ENCODE measurements at regions not wholly inside any gene's neighbourhood (a gene's known extent, or its start where the extent isn't known, plus 50 kb on each side); places are given as distances from the start of the nearest gene placed in this dataset.
A peak's percentile ranks its signal among the peaks of the same experiment; 100 is the strongest.

DNA sequence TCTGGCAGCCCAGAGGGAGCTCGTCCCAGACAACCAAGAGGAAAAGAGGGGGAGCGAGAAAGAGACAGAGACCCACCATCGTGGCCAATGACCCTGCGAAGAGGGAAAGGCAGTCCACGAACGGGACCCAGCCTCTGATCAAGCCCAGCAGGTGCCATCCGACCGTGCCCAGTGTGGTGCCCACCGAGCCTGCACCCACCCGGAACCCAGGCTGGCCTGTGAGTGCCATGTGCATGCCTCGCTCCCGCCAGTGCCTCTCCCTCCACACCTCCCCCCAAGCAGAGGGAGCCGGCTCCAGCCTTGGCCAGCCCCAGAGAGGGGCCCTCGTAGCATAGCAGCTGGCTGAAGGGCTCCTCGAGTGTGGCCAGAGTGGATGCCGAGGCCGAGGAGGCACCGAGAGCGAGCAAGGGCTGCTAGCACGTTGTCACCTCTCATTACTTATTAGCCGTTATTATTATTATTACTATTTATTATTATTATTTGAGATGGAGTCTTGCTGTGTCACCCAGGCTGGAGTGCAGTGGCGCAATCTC is 130.7 kb upstream of the CHRM3 start:
- Histone ChIP-seq H3K27me3 (ENCODE audit: control insufficient read depth in 2 of 2, insufficient read depth in 2 of 2, low read length in 2 of 2) (no peaks in the 10 kb centered on the region), H3K36me3 (ENCODE audit: control insufficient read depth in 2 of 3, insufficient read depth in 3 of 3, low read length in 3 of 3) (no peaks in the 10 kb centered on the region), H3K4me3 (ENCODE audit: low read length) (no peak overlapping the region), H3K4me1 (ENCODE audit: control insufficient read depth in 2 of 2, insufficient read depth in 2 of 2, low read length in 2 of 2) (no peaks in the 10 kb centered on the region), H3K9me3 (ENCODE audit: control insufficient read depth in 2 of 3, low read length in 3 of 3) (no peaks in the 10 kb centered on the region), H3K27ac (ENCODE audit: low read depth, low read length) (no peak overlapping the region)
- Mint-ChIP-seq H3K4me1 (no peaks in the 10 kb centered on the region), H3K4me3 (no peak overlapping the region), H3K9me3 (peaks cover 0 to 16% (median 5%) of the 10 kb centered on the region in 11 donors), H3K36me3 (peaks cover 0 to 3% (median 0%) of the 10 kb centered on the region in 5 donors), H3K27me3 (peaks cover 0 to 5% (median 3%) of the 10 kb centered on the region in 5 donors), H3K27ac (no peak overlapping the region)
- DNase-seq (no peak), ATAC-seq (no peak)
- ChIA-PET CTCF (no interaction called here), POLR2A (no interaction called here)
- intact Hi-C loops (cut with micrococcal nuclease): no loop called here

DNA sequence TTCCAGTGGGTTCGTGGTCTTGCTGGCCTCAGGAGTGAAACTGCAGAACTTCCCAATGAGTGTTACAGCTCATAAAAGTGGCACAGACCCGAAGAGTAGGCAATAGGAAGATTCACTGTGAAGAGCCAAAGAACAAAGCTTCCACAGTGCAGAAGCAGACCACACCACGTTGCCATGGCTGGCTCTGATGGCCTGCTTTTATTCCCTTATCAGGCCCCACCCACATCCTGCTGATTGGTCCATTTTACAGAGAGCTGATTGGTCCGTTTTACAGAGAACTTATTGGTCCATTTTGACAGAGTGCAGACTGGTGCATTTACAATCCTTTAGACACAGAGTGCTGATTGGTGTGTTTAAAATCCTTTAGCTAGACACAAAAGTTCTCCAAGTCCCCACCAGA is 131.4 kb upstream of the CHRM3 start:
- ChIA-PET POLR2A (no interaction called here), CTCF (no interaction called here)
- Histone ChIP-seq H3K4me1 (ENCODE audit: control insufficient read depth in 2 of 2, insufficient read depth in 2 of 2, low read length in 2 of 2) (no peaks in the 10 kb centered on the region), H3K27me3 (ENCODE audit: control insufficient read depth in 2 of 2, insufficient read depth in 2 of 2, low read length in 2 of 2) (no peaks in the 10 kb centered on the region), H3K9me3 (ENCODE audit: control insufficient read depth in 2 of 3, low read length in 3 of 3) (no peaks in the 10 kb centered on the region), H3K4me3 (ENCODE audit: low read length) (no peak overlapping the region), H3K36me3 (ENCODE audit: control insufficient read depth in 2 of 3, insufficient read depth in 3 of 3, low read length in 3 of 3) (no peaks in the 10 kb centered on the region), H3K27ac (ENCODE audit: low read depth, low read length) (no peak overlapping the region)
- Mint-ChIP-seq H3K4me3 (no peak overlapping the region), H3K36me3 (peaks cover 0 to 3% (median 0%) of the 10 kb centered on the region in 5 donors), H3K4me1 (no peaks in the 10 kb centered on the region), H3K27ac (no peak overlapping the region), H3K27me3 (peaks cover 0 to 5% (median 3%) of the 10 kb centered on the region in 5 donors), H3K9me3 (peaks cover 0 to 20% (median 5%) of the 10 kb centered on the region in 11 donors)
- intact Hi-C loops (cut with micrococcal nuclease): no loop called here
- DNase-seq: no peak
- ATAC-seq: no peak

DNA sequence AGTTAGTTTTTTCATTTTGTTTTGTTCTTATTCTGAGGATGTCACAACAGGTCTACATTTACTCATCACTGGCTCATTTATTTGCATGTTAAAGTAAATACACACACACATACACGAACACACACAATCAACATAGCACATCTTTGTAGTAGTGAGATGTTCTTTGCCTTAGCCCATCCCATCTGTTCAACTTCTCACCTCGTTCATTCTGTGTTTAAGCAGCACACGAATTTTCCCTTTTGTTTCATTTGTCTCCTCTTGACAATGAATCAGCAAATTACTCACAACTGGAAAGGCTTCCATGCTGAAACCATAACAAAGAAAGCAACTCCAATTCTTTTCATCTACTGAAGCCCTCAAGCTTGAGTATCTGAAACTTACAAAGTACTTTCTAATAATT is 133.3 kb upstream of the CHRM3 start:
- ChIA-PET POLR2A (no interaction called here), CTCF (no interaction called here)
- Histone ChIP-seq H3K27ac (ENCODE audit: low read depth, low read length) (no peak overlapping the region), H3K36me3 (ENCODE audit: control insufficient read depth in 2 of 3, insufficient read depth in 3 of 3, low read length in 3 of 3) (no peaks in the 10 kb centered on the region), H3K9me3 (ENCODE audit: control insufficient read depth in 2 of 3, low read length in 3 of 3) (no peaks in the 10 kb centered on the region), H3K27me3 (ENCODE audit: control insufficient read depth in 2 of 2, insufficient read depth in 2 of 2, low read length in 2 of 2) (no peaks in the 10 kb centered on the region), H3K4me1 (ENCODE audit: control insufficient read depth in 2 of 2, insufficient read depth in 2 of 2, low read length in 2 of 2) (no peaks in the 10 kb centered on the region), H3K4me3 (ENCODE audit: low read length) (no peak overlapping the region)
- peaks cover 0 to 20% (median 5%) of the 10 kb centered on the region in 11 donors for H3K9me3 Mint-ChIP-seq
- H3K4me3 Mint-ChIP-seq: no peak overlapping the region
- H3K27ac Mint-ChIP-seq: no peak overlapping the region
- no peaks in the 10 kb centered on the region for H3K4me1 Mint-ChIP-seq
- no peak for DNase-seq
- ATAC-seq: no peak
- intact Hi-C loops (cut with micrococcal nuclease): no loop called here
- H3K27me3 Mint-ChIP-seq: no peaks in the 10 kb centered on the region
- H3K36me3 Mint-ChIP-seq: peaks cover 0 to 3% (median 0%) of the 10 kb centered on the region in 5 donors

DNA sequence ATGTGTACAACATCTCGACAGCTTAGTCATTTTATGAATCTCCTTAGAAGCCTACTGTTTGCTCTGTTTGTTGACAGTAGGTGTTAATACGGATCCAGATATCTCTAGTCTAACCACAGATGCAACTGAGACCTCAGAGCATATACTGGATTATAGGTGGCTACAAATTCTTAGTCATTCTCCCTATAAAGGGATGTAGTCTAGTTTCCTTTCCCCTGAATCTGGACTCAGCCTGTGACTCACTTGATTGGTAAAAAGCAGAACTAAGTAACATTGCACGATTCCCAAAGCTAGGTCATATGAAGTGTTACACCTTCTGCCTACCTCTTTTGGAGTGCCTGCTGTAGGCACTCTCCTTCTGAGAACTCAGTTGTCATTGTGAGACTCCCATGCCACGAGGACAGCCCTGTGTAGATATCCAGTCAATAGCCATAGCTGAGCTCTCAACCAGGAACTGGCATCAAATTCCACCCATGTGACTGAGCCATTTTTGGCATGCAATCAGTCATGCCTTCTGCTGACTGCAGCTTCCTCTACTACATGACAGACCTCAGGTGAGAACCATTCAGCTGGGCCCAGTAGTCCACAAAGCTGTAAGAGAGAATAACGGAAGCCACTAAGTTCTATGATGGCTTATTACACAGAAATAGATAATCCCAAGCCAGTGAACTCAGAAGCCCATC is 135.9 kb upstream of the CHRM3 start:
- Histone ChIP-seq H3K36me3 (ENCODE audit: control insufficient read depth in 2 of 3, insufficient read depth in 3 of 3, low read length in 3 of 3) (no peaks in the 10 kb centered on the region), H3K4me1 (ENCODE audit: control insufficient read depth in 2 of 2, insufficient read depth in 2 of 2, low read length in 2 of 2) (no peaks in the 10 kb centered on the region), H3K27ac (ENCODE audit: low read depth, low read length) (no peak overlapping the region), H3K4me3 (ENCODE audit: low read length) (no peak overlapping the region), H3K9me3 (ENCODE audit: control insufficient read depth in 2 of 3, low read length in 3 of 3) (no peaks in the 10 kb centered on the region), H3K27me3 (ENCODE audit: control insufficient read depth in 2 of 2, insufficient read depth in 2 of 2, low read length in 2 of 2) (no peaks in the 10 kb centered on the region)
- no peaks in the 10 kb centered on the region for H3K27me3 Mint-ChIP-seq
- DNase-seq: no peak
- peak; percentile 22 for ATAC-seq
- intact Hi-C loops (cut with micrococcal nuclease): no loop called here
- ChIA-PET POLR2A (no interaction called here), CTCF (no interaction called here)
- no peak overlapping the region for H3K27ac Mint-ChIP-seq
- H3K4me1 Mint-ChIP-seq: no peaks in the 10 kb centered on the region
- no peak overlapping the region for H3K4me3 Mint-ChIP-seq
- no peaks in the 10 kb centered on the region for H3K36me3 Mint-ChIP-seq
- peaks cover 0 to 20% (median 0%) of the 10 kb centered on the region in 11 donors for H3K9me3 Mint-ChIP-seq

DNA sequence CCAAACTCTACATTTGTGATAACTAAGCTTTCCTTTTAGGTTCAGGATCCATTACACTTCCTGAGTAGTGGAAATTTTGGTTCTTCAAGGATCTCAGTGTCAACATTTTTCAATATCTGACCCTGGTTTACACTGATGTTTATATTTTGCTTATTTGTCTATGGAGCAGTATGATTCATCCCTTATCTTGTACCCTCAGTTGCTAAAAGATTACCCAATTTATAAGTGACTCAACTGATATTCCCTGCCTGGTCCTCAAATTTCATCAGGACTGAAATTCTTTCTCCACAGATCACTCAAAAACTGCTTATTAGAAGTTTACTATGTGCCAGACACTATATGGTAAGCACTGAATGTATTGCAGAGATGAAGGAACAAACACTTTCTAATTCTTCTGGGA is 139.1 kb upstream of the CHRM3 start:
- POLR2A ChIA-PET: no interaction called here
- H3K27me3 ChIP-seq (ENCODE audit: control insufficient read depth in 2 of 2, insufficient read depth in 2 of 2, low read length in 2 of 2): no peaks in the 10 kb centered on the region
- intact Hi-C loops (cut with micrococcal nuclease): no loop called here
- peaks cover 0 to 12% (median 0%) of the 10 kb centered on the region in 11 donors for H3K9me3 Mint-ChIP-seq
- DNase-seq (no peak), ATAC-seq (no peak)
- no peaks in the 10 kb centered on the region for H3K36me3 Mint-ChIP-seq
- H3K4me3 ChIP-seq (ENCODE audit: low read length): no peak overlapping the region
- no peaks in the 10 kb centered on the region for H3K9me3 ChIP-seq (ENCODE audit: control insufficient read depth in 2 of 3, low read length in 3 of 3)
- no peak overlapping the region for H3K27ac ChIP-seq (ENCODE audit: low read depth, low read length)
- no peaks in the 10 kb centered on the region for H3K4me1 ChIP-seq (ENCODE audit: control insufficient read depth in 2 of 2, insufficient read depth in 2 of 2, low read length in 2 of 2)
- H3K27me3 Mint-ChIP-seq: no peaks in the 10 kb centered on the region
- no peaks in the 10 kb centered on the region for H3K36me3 ChIP-seq (ENCODE audit: control insufficient read depth in 2 of 3, insufficient read depth in 3 of 3, low read length in 3 of 3)
- no peak overlapping the region for H3K4me3 Mint-ChIP-seq
- no peak overlapping the region for H3K27ac Mint-ChIP-seq
- no peaks in the 10 kb centered on the region for H3K4me1 Mint-ChIP-seq
- CTCF ChIA-PET: no interaction called here

DNA sequence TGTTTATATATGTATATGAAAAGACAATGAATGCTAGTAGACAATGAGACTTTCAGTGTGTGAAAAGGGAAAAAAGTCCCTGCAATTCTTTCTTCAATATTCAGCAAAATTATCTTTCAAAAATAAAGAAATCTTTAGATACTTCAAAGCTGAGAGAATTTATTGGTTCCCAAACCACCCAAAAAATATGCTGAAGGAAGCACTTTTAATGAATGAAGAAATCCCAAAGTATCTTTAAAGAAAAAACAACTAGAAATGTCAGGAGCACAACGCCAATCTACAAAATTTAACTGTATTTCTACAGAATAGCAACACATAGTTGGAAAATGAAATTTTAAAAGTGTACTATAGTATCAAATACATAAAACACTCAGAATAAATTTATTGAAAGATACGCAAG is 142.3 kb upstream of the CHRM3 start:
- intact Hi-C loops (cut with micrococcal nuclease): no loop called here
- ATAC-seq (no peak), DNase-seq (no peak)
- Mint-ChIP-seq H3K9me3 (peaks cover 0 to 5% (median 0%) of the 10 kb centered on the region in 11 donors), H3K27me3 (peaks cover 0 to 7% (median 0%) of the 10 kb centered on the region in 5 donors), H3K27ac (no peak overlapping the region), H3K36me3 (no peaks in the 10 kb centered on the region), H3K4me1 (no peaks in the 10 kb centered on the region), H3K4me3 (no peak overlapping the region)
- Histone ChIP-seq H3K4me1 (ENCODE audit: control insufficient read depth in 2 of 2, insufficient read depth in 2 of 2, low read length in 2 of 2) (no peaks in the 10 kb centered on the region), H3K27me3 (ENCODE audit: control insufficient read depth in 2 of 2, insufficient read depth in 2 of 2, low read length in 2 of 2) (no peaks in the 10 kb centered on the region), H3K36me3 (ENCODE audit: control insufficient read depth in 2 of 3, insufficient read depth in 3 of 3, low read length in 3 of 3) (no peaks in the 10 kb centered on the region), H3K4me3 (ENCODE audit: low read length) (no peak overlapping the region), H3K27ac (ENCODE audit: low read depth, low read length) (no peak overlapping the region), H3K9me3 (ENCODE audit: control insufficient read depth in 2 of 3, low read length in 3 of 3) (no peaks in the 10 kb centered on the region)
- ChIA-PET CTCF (no interaction called here), POLR2A (no interaction called here)

DNA sequence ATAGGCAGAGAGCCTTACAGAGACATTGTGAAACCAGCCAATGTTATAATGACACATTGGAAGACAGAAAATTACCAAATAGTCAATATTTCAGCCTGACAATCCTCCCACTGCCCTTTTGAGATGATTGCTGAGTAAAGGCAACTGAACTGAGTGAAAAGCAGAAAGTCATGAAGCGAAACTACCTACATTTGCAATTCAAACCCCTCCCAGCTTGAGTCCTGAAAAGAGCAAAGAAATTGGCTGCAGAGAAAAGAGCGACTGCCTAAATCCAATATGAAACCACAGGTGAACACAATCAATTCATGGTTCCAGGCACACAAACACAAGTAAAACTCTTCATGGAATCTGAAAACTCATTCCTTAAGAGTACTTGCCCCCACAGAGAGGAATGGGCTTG is 143.4 kb upstream of the CHRM3 start:
- CTCF ChIA-PET: no interaction called here
- H3K36me3 ChIP-seq (ENCODE audit: control insufficient read depth in 2 of 3, insufficient read depth in 3 of 3, low read length in 3 of 3): no peaks in the 10 kb centered on the region
- Mint-ChIP-seq H3K4me3 (no peak overlapping the region), H3K27me3 (peaks cover 0 to 7% (median 0%) of the 10 kb centered on the region in 5 donors), H3K36me3 (no peaks in the 10 kb centered on the region), H3K9me3 (peaks cover 0 to 5% (median 0%) of the 10 kb centered on the region in 11 donors), H3K4me1 (no peaks in the 10 kb centered on the region), H3K27ac (no peak overlapping the region)
- POLR2A ChIA-PET: no interaction called here
- DNase-seq (no peak), ATAC-seq (no peak)
- no peaks in the 10 kb centered on the region for H3K27me3 ChIP-seq (ENCODE audit: control insufficient read depth in 2 of 2, insufficient read depth in 2 of 2, low read length in 2 of 2)
- H3K9me3 ChIP-seq (ENCODE audit: control insufficient read depth in 2 of 3, low read length in 3 of 3): no peaks in the 10 kb centered on the region
- intact Hi-C loops (cut with micrococcal nuclease): no loop called here
- no peak overlapping the region for H3K4me3 ChIP-seq (ENCODE audit: low read length)
- no peak overlapping the region for H3K27ac ChIP-seq (ENCODE audit: low read depth, low read length)
- no peaks in the 10 kb centered on the region for H3K4me1 ChIP-seq (ENCODE audit: control insufficient read depth in 2 of 2, insufficient read depth in 2 of 2, low read length in 2 of 2)
